Hematopoietic multipotent progenitor cell treated with erythropoietin and hydrocortisone succinate and interleukin-3 and kit ligand, for 15 days (in vitro differentiated cells): ENCODE measurements at regions not wholly inside any gene's neighbourhood (a gene's known extent, or its start where the extent isn't known, plus 50 kb on each side); places are given as distances from the start of the nearest gene placed in this dataset.

Experiments used
- DNase-seq: peaks from one replicate; pipeline ENCODE4 v3.0.0-alpha.2; 2015; ENCODE audit warnings: low spot score

GRCh38 chr15:99508852-99509251 lies 56.9 kb upstream of the MEF2A start:
- DNase-seq: no peak

- no peak for DNase-seq
Observed at GRCh38 chr15:99509686-99510461, 55.9 kb upstream of the MEF2A start.

- DNase-seq: no peak
Observed at GRCh38 chr15:99511531-99511865, 54.3 kb upstream of the MEF2A start.

GRCh38 chr15:99511866-99512661 lies 53.7 kb upstream of the MEF2A start:
- no peak for DNase-seq

- no peak for DNase-seq
Observed at GRCh38 chr15:99514306-99514705, 51.5 kb upstream of the MEF2A start.
